ENCODE measurements at regions not wholly inside any gene's neighbourhood (a gene's known extent, or its start where the extent isn't known, plus 50 kb on each side); places are given as distances from the start of the nearest gene placed in this dataset.

GRCh38 chr15:61724251-61724939 lies 335.9 kb downstream of the VPS13C start:
- Histone ChIP-seq H4K20me1 (no peaks in the 10 kb centered on the region), H3K4me3 (no peak overlapping the region), H3K27ac (no peak overlapping the region), H3K36me3 (no peaks in the 10 kb centered on the region), H3K4me2 (no peak overlapping the region), H3K27me3 (no peaks in the 10 kb centered on the region), H3K4me1 (no peaks in the 10 kb centered on the region), H3K9ac (no peak overlapping the region), H3K9me3 (replicated peaks in 1 of 11) (no peaks in the 10 kb centered on the region)
- TF ChIP-seq Cebpa-rat (IDR thresholded peaks at IDR 0.05) = no peak

- no peak overlapping the region for H3K9ac ChIP-seq
Observed at GRCh38 chr15:61721418-61721817, 338.8 kb downstream of the VPS13C start.

GRCh38 chr15:61720197-61720704 lies 340.0 kb downstream of the VPS13C start:
- H3K9ac ChIP-seq = no peak overlapping the region
- no peak for TF ChIP-seq Cebpa-rat (IDR thresholded peaks at IDR 0.05)
- no peaks in the 10 kb centered on the region for H3K36me3 ChIP-seq
- H3K4me3 ChIP-seq = no peak overlapping the region
- H3K9me3 ChIP-seq (replicated peaks in 1 of 11) = no peaks in the 10 kb centered on the region
- no peak overlapping the region for H3K27ac ChIP-seq
- no peaks in the 10 kb centered on the region for H3K4me1 ChIP-seq
- H4K20me1 ChIP-seq = no peaks in the 10 kb centered on the region
- no peaks in the 10 kb centered on the region for H3K27me3 ChIP-seq
- H3K4me2 ChIP-seq = no peak overlapping the region

More at GRCh38 chr15:61721418-61721817, 338.8 kb downstream of the VPS13C start:
- Histone ChIP-seq H3K4me3 (no peak overlapping the region), H3K27ac (no peak overlapping the region), H3K9me3 (replicated peaks in 1 of 11) (no peaks in the 10 kb centered on the region), H3K4me2 (no peak overlapping the region), H3K27me3 (no peaks in the 10 kb centered on the region), H4K20me1 (no peaks in the 10 kb centered on the region), H3K36me3 (no peaks in the 10 kb centered on the region), H3K4me1 (no peaks in the 10 kb centered on the region)
- TF ChIP-seq Cebpa-rat (IDR thresholded peaks at IDR 0.05) = no peak

- no peaks in the 10 kb centered on the region for H3K4me1 ChIP-seq
- TF ChIP-seq Cebpa-rat (IDR thresholded peaks at IDR 0.05) = no peak
- no peaks in the 10 kb centered on the region for H3K9me3 ChIP-seq (replicated peaks in 1 of 11)
- no peak overlapping the region for H3K27ac ChIP-seq
- H3K4me2 ChIP-seq = no peak overlapping the region
- no peaks in the 10 kb centered on the region for H3K36me3 ChIP-seq
- H3K4me3 ChIP-seq = no peak overlapping the region
- H3K9ac ChIP-seq = no peak overlapping the region
- H4K20me1 ChIP-seq = no peaks in the 10 kb centered on the region
- no peaks in the 10 kb centered on the region for H3K27me3 ChIP-seq
Observed at GRCh38 chr15:61715082-61715481, 345.2 kb downstream of the VPS13C start.

- Histone ChIP-seq H3K4me1 (no peaks in the 10 kb centered on the region), H3K9ac (no peak overlapping the region), H3K27me3 (no peaks in the 10 kb centered on the region), H3K4me2 (no peak overlapping the region), H4K20me1 (no peaks in the 10 kb centered on the region), H3K27ac (no peak overlapping the region), H3K9me3 (replicated peaks in 1 of 11) (no peaks in the 10 kb centered on the region), H3K36me3 (no peaks in the 10 kb centered on the region), H3K4me3 (no peak overlapping the region)
- peak in 3 of 11 experiments; percentile 45 to 49 (median 47); a peak in 2 of 22 replicates for TF ChIP-seq Cebpa-rat (IDR thresholded peaks at IDR 0.05)
Observed at GRCh38 chr15:61712129-61712759, 348.0 kb downstream of the VPS13C start.

GRCh38 chr15:61702224-61703020 lies 357.8 kb downstream of the VPS13C start:
- peaks cover 0 to 6% (median 0%) of the 10 kb centered on the region in 11 experiments; a peak in 2 of 22 replicates for H3K9me3 ChIP-seq (replicated peaks in 1 of 11)
- no peak overlapping the region for H3K9ac ChIP-seq
- H3K27ac ChIP-seq = no peak overlapping the region
- H4K20me1 ChIP-seq = no peaks in the 10 kb centered on the region
- H3K4me1 ChIP-seq = no peaks in the 10 kb centered on the region
- TF ChIP-seq Cebpa-rat (IDR thresholded peaks at IDR 0.05) = no peak
- no peak overlapping the region for H3K4me2 ChIP-seq
- H3K4me3 ChIP-seq = no peak overlapping the region
- no peaks in the 10 kb centered on the region for H3K36me3 ChIP-seq
- H3K27me3 ChIP-seq = no peaks in the 10 kb centered on the region

- Histone ChIP-seq H3K4me2 (no peak overlapping the region), H3K4me3 (no peak overlapping the region), H3K4me1 (no peaks in the 10 kb centered on the region), H3K9me3 (replicated peaks in 1 of 11) (peaks cover 0 to 6% (median 0%) of the 10 kb centered on the region in 11 experiments; a peak in 2 of 22 replicates), H3K27ac (no peak overlapping the region), H4K20me1 (no peaks in the 10 kb centered on the region), H3K9ac (no peak overlapping the region), H3K27me3 (no peaks in the 10 kb centered on the region), H3K36me3 (no peaks in the 10 kb centered on the region)
- TF ChIP-seq Cebpa-rat (IDR thresholded peaks at IDR 0.05) = no peak
Observed at GRCh38 chr15:61701455-61701854, 358.8 kb downstream of the VPS13C start.

GRCh38 chr15:61700803-61701202 lies 359.4 kb downstream of the VPS13C start:
- TF ChIP-seq Cebpa-rat (IDR thresholded peaks at IDR 0.05) = no peak
- peaks cover 0 to 6% (median 0%) of the 10 kb centered on the region in 11 experiments; a peak in 2 of 22 replicates for H3K9me3 ChIP-seq (replicated peaks in 1 of 11)

GRCh38 chr15:61697796-61698195 lies 362.5 kb downstream of the VPS13C start:
- no peaks in the 10 kb centered on the region for H3K36me3 ChIP-seq
- no peak for TF ChIP-seq Cebpa-rat (IDR thresholded peaks at IDR 0.05)
- H3K27ac ChIP-seq = no peak overlapping the region
- no peaks in the 10 kb centered on the region for H3K4me1 ChIP-seq
- no peaks in the 10 kb centered on the region for H4K20me1 ChIP-seq
- H3K9ac ChIP-seq = no peak overlapping the region
- no peak overlapping the region for H3K4me3 ChIP-seq
- 0 out of 22 replicates have a peak, but pooled peaks cover 0 to 5% (median 0%) of the 10 kb centered on the region in 11 experiments for H3K9me3 ChIP-seq (replicated peaks in 1 of 11)
- H3K27me3 ChIP-seq = no peaks in the 10 kb centered on the region
- H3K4me2 ChIP-seq = no peak overlapping the region

More at GRCh38 chr15:61700803-61701202, 359.4 kb downstream of the VPS13C start:
- no peaks in the 10 kb centered on the region for H4K20me1 ChIP-seq
- H3K4me2 ChIP-seq = no peak overlapping the region
- no peak overlapping the region for H3K27ac ChIP-seq
- no peak overlapping the region for H3K9ac ChIP-seq
- no peaks in the 10 kb centered on the region for H3K4me1 ChIP-seq
- no peaks in the 10 kb centered on the region for H3K36me3 ChIP-seq
- H3K4me3 ChIP-seq = no peak overlapping the region
- H3K27me3 ChIP-seq = no peaks in the 10 kb centered on the region
